RWPE1 (cell line): ENCODE measurements at regions not wholly inside any gene's neighbourhood (a gene's known extent, or its start where the extent isn't known, plus 50 kb on each side); places are given as distances from the start of the nearest gene placed in this dataset.

ENCODE experiments used
- CTCF ChIA-PET: fragments of 350-600 bp; sonication (Branson Sonifier 250); formaldehyde crosslinking; extraction: SDS; loops from one replicate; lab custom pipeline; 2021; lab: Yijun Ruan, JAX
- POLR2A ChIA-PET: fragments of 400-600 bp; formaldehyde crosslinking; extraction: SDS; loops from one replicate; lab custom pipeline; 2020; ENCODE audit warnings: antibody characterized with exemption; ENCODE audit not compliant: low non-redundant PET; lab: Yijun Ruan, JAX
- DNase-seq: peaks from one replicate; pipeline ENCODE4 v3.0.0; 2012; ENCODE audit warnings: low spot score
- H3K27ac ChIP-seq: fragments of 450-650 bp; 2 replicates; pipeline ENCODE4 v1.5.1; 2017
- TF ChIP-seq, protein P1 (sequence below): fragments of 450-650 bp; conservative IDR thresholded peaks from 2 replicates; pipeline ENCODE4 v1.5.1; 2017; ENCODE audit warnings: low read depth, mild to moderate bottlenecking

GRCh38 chr6:117195728-117196127 lies 69.6 kb upstream of the VGLL2 start:
- no peak overlapping the region for H3K27ac ChIP-seq
- DNase-seq: no peak
- TF ChIP-seq, protein P1, sequence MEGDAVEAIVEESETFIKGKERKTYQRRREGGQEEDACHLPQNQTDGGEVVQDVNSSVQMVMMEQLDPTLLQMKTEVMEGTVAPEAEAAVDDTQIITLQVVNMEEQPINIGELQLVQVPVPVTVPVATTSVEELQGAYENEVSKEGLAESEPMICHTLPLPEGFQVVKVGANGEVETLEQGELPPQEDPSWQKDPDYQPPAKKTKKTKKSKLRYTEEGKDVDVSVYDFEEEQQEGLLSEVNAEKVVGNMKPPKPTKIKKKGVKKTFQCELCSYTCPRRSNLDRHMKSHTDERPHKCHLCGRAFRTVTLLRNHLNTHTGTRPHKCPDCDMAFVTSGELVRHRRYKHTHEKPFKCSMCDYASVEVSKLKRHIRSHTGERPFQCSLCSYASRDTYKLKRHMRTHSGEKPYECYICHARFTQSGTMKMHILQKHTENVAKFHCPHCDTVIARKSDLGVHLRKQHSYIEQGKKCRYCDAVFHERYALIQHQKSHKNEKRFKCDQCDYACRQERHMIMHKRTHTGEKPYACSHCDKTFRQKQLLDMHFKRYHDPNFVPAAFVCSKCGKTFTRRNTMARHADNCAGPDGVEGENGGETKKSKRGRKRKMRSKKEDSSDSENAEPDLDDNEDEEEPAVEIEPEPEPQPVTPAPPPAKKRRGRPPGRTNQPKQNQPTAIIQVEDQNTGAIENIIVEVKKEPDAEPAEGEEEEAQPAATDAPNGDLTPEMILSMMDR: no peak
- ChIA-PET CTCF (interaction anchor here (0.8 kb wide), 1 partner anchor 88 kb away, joined by 4 read pairs; no protein-coding TSS in a partner anchor), POLR2A (no interaction called here)

DNA sequence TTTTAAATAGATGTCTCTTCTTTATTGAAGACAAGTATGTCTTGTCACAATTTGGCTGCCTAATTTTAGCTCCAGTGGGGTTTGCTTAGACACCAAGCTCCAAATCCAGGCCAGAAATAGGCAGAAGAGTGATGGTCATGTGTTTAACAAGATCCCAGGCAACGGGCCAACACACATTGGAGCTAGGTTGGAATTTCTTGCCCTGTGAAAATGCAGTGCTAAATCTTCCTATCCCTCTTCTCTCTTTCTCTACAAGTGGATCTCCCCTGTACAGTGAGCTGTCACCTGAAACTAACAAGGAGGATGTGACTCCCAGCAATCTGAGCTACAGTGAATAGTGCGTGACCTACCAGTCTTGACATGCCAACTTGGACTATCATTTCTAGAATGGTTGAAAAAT lies 65.3 kb upstream of the VGLL2 start:
- ChIA-PET POLR2A (no interaction called here), CTCF (no interaction called here)
- TF ChIP-seq, protein P1: no peak
- DNase-seq: no peak
- no peak overlapping the region for H3K27ac ChIP-seq

DNA sequence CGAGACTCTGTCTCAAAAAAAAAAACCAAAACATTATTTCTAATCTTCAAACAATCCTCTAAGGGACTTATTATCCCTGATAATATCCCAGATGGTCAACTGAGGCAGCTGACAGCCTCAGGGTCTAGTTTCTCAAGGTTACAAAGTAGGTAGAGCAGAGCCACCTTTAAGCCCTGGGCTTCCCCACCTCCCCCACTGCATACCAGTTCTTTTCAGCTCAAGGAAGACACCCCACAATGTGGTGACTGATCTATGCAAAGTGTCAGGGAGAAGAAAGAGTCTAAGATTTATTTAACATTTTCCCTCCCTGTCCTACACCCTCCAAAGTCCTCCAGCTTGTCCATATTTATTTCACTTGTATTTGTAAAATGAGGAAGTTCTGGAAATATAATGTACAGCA lies 60.5 kb upstream of the VGLL2 start:
- POLR2A ChIA-PET: no interaction called here
- CTCF ChIA-PET: no interaction called here

GRCh38 chr6:117205876-117206275 lies 59.5 kb upstream of the VGLL2 start:
- H3K27ac ChIP-seq: no peak overlapping the region
- ChIA-PET CTCF (no interaction called here), POLR2A (no interaction called here)
- TF ChIP-seq, protein P1: no peak
- no peak for DNase-seq

More for the DNA sequence above, 60.5 kb upstream of the VGLL2 start:
- H3K27ac ChIP-seq: no peak overlapping the region
- TF ChIP-seq, protein P1: no peak
- DNase-seq: no peak

DNA sequence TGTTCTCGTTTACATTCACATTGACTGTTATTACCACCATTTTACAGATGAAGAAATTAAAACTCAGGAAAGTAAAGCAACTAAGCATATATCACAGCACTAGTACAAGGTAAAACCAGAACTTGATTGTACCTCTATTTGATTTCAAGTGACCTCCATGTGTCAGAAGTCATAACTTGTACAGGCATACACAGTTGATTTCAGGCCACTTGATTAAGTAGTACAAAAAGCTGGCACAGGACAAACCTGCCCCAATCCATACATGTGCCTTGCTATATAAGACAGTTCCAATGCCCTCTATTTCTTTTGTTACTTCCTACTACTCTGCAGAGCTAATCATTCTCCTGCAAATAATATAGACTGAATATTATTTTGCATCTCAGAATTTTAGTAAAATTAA lies 58.8 kb upstream of the VGLL2 start:
- ChIA-PET CTCF (interaction anchor here (0.9 kb wide), 1 partner anchor 20 kb away, joined by 4 read pairs; no protein-coding TSS in a partner anchor), POLR2A (no interaction called here)
- H3K27ac ChIP-seq: no peak overlapping the region
- no peak for DNase-seq
- TF ChIP-seq, protein P1: no peak

- TF ChIP-seq, protein P1: no peak
Observed at GRCh38 chr6:117206944-117207687, 58.2 kb upstream of the VGLL2 start.

More at GRCh38 chr6:117206944-117207687, 58.2 kb upstream of the VGLL2 start:
- POLR2A ChIA-PET: no interaction called here
- no peak for DNase-seq
- CTCF ChIA-PET: interaction anchor here (0.9 kb wide), 1 partner anchor 19 kb away, joined by 4 read pairs; no protein-coding TSS in a partner anchor
- H3K27ac ChIP-seq: no peak overlapping the region
